ACHN (cell line): ENCODE measurements at regions not wholly inside any gene's neighbourhood (a gene's known extent, or its start where the extent isn't known, plus 50 kb on each side); places are given as distances from the start of the nearest gene placed in this dataset.
"Not testable (repeated sequence)": the region's sequence is repeated elsewhere in the genome, so short reads cannot be mapped to it uniquely, and the experiment has no call there.

ENCODE experiments used
- DNase-seq: peaks from one replicate; pipeline ENCODE4 v3.0.0-alpha.2; 2015
- in situ Hi-C: cut with HindIII; loops from 2 replicates; pipeline ENCODE4 v1.10.0; 2017; ENCODE audit warnings: low sequenced_read_pairs, low pct_ligation_motif_present, low pct_unique_long_range_greater_than_20kb

DNA sequence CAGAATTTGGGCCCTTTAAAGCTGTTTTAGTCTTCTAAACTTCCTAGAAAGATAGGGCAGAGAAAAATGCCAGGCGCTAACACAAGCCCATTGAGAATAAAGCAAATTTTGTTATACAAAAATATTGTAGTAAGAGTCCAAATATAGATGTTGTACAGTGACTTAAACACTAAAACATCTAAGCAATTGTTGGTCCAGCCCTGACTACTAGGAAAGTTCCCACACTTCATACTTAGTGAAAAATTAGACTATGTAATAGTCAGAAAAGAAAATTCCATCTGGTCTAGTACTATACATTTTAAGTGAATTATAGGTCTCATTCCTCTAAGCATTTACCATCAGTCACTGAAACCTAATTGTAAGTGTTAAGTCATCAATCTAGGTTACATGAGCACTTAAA is 1518.3 kb upstream of the SLC10A2 start:
- in situ Hi-C loops = no loop called here
- no peak for DNase-seq

GRCh38 chr13:104580931-104581330 is 1514.7 kb upstream of the SLC10A2 start:
- in situ Hi-C loops = no loop called here
- no peak for DNase-seq

DNA sequence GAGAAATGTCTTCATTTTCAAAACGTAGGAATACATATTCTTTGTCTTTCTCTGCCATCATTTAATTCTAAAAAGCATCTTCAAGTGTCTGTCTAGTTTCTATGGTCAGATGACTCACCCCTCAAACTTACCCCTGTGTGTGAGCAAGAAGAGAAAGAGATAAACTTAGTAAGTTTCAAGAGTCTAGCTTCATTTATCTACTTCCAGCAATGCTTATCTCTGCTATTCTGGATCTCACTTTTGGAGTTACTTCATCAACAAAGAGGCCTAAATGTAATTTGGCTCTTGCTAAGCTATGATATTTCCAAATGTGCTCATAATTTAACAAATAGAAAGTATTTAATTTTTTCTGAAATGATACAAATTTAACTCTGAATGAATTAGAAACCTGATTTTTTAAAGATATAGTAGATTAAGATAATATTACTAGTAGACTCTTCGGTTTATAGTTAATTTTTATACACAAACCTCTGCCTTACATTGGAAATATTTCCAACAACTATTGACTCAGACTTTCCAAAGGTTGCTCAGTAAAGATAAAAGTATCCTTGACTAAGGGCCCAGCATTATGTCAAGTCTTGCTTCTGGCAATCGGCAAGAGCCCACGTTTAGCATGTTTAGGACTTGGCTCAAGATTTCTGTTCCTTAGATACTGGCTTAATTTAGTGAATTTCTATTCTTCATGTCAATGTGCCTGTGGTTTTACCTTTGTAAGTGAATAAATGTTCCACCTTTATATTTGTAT is 1511.0 kb upstream of the SLC10A2 start:
- DNase-seq = no peak
- in situ Hi-C loops = no loop called here

DNA sequence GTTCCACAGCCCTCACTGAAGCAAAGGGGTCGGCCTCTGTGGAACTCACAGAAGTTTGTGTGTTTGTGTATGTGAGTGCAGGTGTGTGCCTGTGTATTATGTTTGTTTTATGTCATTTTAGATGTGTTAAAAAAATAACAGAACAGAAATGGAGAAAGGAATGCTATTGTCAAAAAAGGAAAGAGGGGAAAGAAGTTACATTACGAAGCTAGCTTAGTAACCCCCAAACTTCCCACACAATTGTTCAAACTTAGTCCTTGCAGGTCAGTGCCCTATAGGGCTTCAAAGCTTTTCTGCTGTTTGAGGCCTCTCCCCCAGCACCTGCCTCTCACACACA is 1505.6 kb upstream of the SLC10A2 start:
- DNase-seq = no peak
- in situ Hi-C loops = no loop called here

DNA sequence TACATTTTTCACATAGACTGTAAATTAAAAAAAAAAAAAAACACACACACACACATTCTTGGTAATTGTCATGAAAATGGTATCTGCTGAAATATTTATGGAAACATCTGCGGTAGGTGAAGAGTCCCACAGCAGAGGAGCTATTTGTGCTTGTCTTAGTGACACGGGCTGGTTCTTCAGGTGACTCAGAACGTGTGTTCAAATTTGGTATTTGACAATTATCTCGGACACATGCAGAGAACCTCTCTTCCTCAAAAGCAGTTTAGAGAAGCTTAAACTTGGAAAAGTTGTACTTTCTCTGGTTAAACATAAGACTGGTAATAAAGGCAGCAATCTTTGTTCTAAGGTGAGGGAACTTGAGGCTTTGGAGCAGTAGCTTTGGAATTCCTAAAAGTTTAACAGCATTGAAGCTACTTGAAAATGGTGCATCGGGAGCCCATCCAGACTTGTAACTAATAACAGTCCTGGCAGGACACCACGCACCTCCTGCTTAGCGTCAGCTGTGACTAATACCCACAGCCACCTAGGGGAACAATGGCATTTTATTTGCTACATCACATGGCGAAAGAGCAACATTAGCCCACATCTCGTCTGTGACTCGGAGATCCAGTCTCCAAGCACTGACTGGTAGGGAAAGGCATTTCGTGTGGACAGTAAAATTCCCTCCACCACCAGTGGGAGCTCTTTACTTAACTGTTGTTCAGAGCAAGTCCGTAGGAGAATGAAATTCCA is 1505.1 kb upstream of the SLC10A2 start:
- in situ Hi-C loops = no loop called here
- peak; percentile 81 for DNase-seq

DNA sequence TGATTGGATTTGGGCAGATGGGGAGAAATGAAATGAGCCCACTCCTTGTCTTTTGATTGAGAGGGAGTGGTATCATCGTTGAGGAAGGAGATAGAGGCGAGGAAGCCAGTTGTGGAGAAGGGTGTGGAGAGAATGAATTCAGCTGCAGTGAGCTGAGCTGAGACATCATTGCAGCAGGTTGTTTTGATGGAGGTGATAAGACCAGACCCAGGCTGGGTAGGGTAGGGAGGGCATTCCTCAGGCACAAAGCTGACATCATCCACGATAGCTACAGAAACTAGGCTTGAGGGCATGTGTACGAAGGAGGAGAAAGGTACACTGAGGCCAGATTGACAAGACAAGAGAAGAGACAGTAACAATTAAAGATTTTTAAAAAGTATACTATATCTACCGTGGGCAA is 1500.9 kb upstream of the SLC10A2 start:
- in situ Hi-C loops = no loop called here
- DNase-seq = no peak

DNA sequence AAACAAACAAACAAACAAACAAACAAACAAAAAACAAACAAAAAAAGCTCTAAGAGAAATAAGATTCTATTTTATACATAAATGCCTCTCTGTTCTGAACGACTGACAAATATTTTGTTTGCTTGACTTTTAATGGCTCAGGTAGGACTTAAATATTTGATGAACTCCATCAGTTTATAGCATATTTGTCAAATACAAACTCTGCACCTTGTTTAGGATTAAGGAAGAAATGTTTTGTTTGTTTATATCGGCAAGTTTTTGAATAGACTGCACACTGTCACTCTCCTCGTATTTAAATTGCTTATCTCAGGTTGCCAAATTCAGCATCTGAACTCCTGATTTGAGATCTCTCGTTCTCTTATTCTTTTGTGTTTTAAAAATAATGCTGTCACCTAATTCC is 1499.7 kb upstream of the SLC10A2 start:
- no peak for DNase-seq
- in situ Hi-C loops = no loop called here

DNA sequence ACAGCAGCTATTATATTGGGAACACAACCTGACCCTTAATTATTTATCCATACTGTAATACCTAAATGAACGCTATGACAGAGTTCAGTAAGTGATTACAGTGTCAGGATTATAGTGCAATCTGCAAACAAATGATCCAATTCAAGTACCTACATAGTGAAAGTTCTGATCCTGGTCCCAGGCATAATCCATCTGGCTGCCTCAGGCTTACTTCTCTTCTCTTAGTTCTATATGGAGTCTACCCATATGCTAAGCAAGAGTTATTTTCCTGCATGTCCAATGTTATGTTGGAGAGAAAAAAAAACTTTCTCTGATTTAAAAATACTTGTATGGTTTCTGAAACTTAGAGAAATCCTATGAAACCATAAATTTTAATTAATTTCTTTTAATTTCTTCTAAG is 1487.7 kb upstream of the SLC10A2 start:
- in situ Hi-C loops = no loop called here
- DNase-seq = no peak

DNA sequence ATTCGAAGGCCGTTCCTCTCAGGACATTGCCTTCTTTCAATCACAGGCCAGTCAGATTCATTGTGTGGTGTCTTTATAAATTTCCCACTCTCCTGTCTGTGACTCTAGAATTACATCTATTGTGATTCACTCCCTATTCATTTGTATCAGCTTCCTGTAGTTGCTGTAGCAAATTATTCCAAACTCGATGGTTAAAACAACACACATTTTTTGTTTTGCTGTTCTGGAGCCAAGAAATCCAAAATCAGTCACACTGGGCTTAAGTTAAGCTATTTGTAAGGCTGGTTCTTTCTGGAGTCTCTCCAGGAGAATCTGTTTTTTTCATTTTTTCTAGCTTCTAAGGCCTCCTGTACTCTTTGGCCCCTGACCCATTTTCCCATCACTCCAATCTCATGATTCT is 1487.0 kb upstream of the SLC10A2 start:
- no peak for DNase-seq
- in situ Hi-C loops = no loop called here

- in situ Hi-C loops = no loop called here
- DNase-seq = no peak
Measured at GRCh38 chr13:104534847-104535246, 1468.6 kb upstream of the SLC10A2 start.

DNA sequence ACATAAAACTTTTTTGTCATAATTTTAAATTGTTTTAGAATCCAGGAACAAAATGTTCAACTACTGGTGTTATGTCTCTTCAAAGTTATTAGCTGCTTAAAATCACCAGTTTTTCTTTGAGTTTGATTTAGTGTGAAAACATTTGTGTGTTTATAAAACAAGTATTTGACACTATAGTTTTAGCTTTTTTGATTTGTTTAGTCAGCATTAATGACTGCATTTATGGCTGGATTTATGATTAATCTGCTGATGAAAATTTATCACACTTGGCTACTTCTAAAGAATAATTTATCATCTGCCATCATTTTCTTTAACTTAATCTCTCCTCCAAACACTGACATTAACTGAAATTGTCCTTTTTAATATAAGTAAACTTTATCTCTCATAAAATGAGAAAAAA is 1465.9 kb upstream of the SLC10A2 start:
- in situ Hi-C loops = no loop called here
- no peak for DNase-seq

DNA sequence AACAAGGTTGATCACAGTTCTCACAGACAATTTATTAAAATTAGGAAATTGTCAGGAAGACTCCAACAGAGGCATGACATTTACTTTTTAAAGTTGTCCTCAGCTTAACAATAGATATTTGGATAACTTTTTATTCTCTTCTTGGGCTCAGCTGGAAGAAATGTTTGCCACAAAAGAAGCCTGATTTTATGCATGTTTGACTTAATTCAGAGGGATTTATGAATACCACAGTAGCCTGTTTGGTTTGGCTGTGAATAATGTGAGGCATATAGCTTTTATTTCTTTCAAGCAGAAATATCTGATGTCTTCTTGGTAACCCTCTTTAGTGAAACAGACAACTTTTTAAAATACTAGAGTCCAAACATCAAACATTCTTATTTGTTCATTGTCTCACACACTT is 1464.5 kb upstream of the SLC10A2 start:
- DNase-seq = no peak
- in situ Hi-C loops = no loop called here

GRCh38 chr13:104526561-104526960 is 1460.3 kb upstream of the SLC10A2 start:
- in situ Hi-C loops = no loop called here
- DNase-seq = no peak

- DNase-seq = no peak
- in situ Hi-C loops = no loop called here
Measured at GRCh38 chr13:104525467-104525866, 1459.2 kb upstream of the SLC10A2 start.

- DNase-seq = no peak
- in situ Hi-C loops = no loop called here
Measured at GRCh38 chr13:104522235-104523072, 1456.2 kb upstream of the SLC10A2 start.

DNA sequence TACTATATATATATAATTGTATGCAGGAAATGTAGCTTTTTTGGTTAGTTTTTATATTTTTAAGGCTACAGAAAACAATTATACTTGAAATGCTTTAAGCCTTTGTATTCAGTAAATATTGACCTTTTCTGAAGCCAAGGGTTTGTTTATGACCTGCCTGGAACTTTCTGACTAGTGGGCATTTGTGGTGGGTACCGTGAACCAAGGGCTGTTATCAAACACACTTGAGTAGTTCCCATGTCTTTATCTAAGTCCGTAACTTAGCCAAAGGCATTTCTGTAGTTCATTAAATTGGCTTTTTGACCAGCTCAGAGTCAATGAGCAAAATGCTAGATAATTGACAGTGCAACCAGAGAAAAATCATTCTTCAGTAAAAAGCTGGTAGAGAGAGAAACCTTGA is 1444.2 kb upstream of the SLC10A2 start:
- in situ Hi-C loops = no loop called here

GRCh38 chr13:104493502-104493901 is 1427.3 kb upstream of the SLC10A2 start:
- in situ Hi-C loops, DNase-seq: not testable (repeated sequence)

More for the DNA sequence above, 1444.2 kb upstream of the SLC10A2 start:
- DNase-seq = no peak

- in situ Hi-C loops = no loop called here
Measured at GRCh38 chr13:104491916-104492315, 1425.7 kb upstream of the SLC10A2 start.

DNA sequence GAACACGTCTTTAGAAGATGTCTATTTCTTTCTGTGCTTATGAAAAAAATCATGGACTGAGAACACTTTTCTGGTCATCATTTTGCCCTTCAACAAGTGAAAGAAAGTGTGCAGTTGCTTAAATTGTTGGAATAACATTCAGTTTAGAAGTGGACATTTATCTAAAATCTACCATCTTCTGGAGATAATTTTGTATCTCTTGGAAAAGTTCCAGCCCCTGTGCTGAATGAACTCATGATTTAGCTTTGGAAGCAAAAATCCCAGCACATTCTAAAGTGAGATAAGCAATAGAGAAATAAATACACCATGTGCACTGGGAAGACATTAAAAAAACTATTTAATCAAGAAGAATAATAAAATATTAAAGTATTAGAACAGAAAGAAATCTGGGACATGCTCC is 1420.8 kb upstream of the SLC10A2 start:
- no peak for DNase-seq
- in situ Hi-C loops = no loop called here

More at GRCh38 chr13:104491916-104492315, 1425.7 kb upstream of the SLC10A2 start:
- no peak for DNase-seq
